Endothelial cell of umbilical vein (primary cell): ENCODE measurements at regions not wholly inside any gene's neighbourhood (a gene's known extent, or its start where the extent isn't known, plus 50 kb on each side); places are given as distances from the start of the nearest gene placed in this dataset.
"Not testable (repeated sequence)": the region's sequence is repeated elsewhere in the genome, so short reads cannot be mapped to it uniquely, and the experiment has no call there.

Experiments
- BruUV-seq: library from RNA; stranded (reverse); fragments of 400-500 nt; replicated peaks from 2 replicates; lab custom pipeline; 2021; lab: Mats Ljungman, UMichigan
- CTCF ChIA-PET: fragments of 300-600, 350-600 bp; sonication (Branson Sonifier 250); formaldehyde crosslinking; loops from one replicate; lab custom pipeline; 2021; ENCODE audit warnings: antibody characterized with exemption, inconsistent platforms; lab: Charles Lee
- POLR2A ChIA-PET: fragments of 300-600, 350-600 bp; sonication (Branson Sonifier 250); formaldehyde crosslinking; loops from one replicate; lab custom pipeline; 2021; ENCODE audit warnings: antibody characterized with exemption, inconsistent platforms; lab: Charles Lee
- DNase-seq: peaks from one replicate; pipeline ENCODE4 v3.0.0-alpha.2; 2011; ENCODE audit warnings: low read depth, low spot score
- FAIRE-seq: peaks from 2 replicates; lab custom pipeline; 2011; peaks lifted over from hg19 to GRCh38; lab: Jason Lieb, UNC
- H2AFZ ChIP-seq: 2 replicates; pipeline ENCODE4 v1.6.0; 2012; ENCODE audit warnings: low read depth, low read length, control low read depth, inconsistent platforms
- H3K27ac ChIP-seq: 2 replicates; pipeline ENCODE4 v1.5.1; 2011; ENCODE audit warnings: low read depth, mild to moderate bottlenecking, control low read depth, low read length, moderate library complexity; ENCODE audit not compliant: insufficient read depth
- H3K27me3 ChIP-seq, 2 experiments: 2 replicates each; pipeline versions ENCODE4 v1.6.0 to v1.6.1; 2011; ENCODE audit warnings: low read length in 2 of 2, mixed read lengths in 1 of 2; ENCODE audit not compliant: control insufficient read depth in 2 of 2, insufficient read depth in 2 of 2
- H3K36me3 ChIP-seq, 2 experiments: 2 replicates in 1 of 2; 3 replicates in 1 of 2; pipeline ENCODE4 v1.5.1; 2011; ENCODE audit warnings: low read length in 2 of 2, mild to moderate bottlenecking in 1 of 2, moderate library complexity in 1 of 2; ENCODE audit not compliant: control insufficient read depth in 2 of 2, insufficient read depth in 2 of 2; ENCODE audit errors: extremely low read depth in 1 of 2
- H3K4me1 ChIP-seq: 3 replicates; pipeline ENCODE4 v1.5.1; 2011; ENCODE audit warnings: mild to moderate bottlenecking, low read length; ENCODE audit not compliant: control insufficient read depth, insufficient read depth; ENCODE audit errors: extremely low read depth
- H3K4me2 ChIP-seq: 2 replicates; pipeline ENCODE4 v1.6.1; 2011; ENCODE audit warnings: low read length, control low read depth, mixed read lengths; ENCODE audit not compliant: insufficient read depth
- H3K4me3 ChIP-seq, 3 experiments: fragments of 200-600 bp in 1 of 3; sonication (generic), shearing (Covaris generic) in 1 of 3; replicated peaks in 1 of 3; 2 replicates each; pipeline ENCODE4 v1.5.1; 2011 to 2016; ENCODE audit warnings: control low read depth in 3 of 3, low read length in 3 of 3, mild to moderate bottlenecking in 2 of 3, inconsistent platforms in 1 of 3, low read depth in 1 of 3, moderate library complexity in 1 of 3; ENCODE audit not compliant: insufficient read depth in 1 of 3
- H3K79me2 ChIP-seq: 2 replicates; pipeline ENCODE4 v1.6.0; 2012; ENCODE audit warnings: low read length, inconsistent platforms; ENCODE audit not compliant: control insufficient read depth, insufficient read depth
- H3K9ac ChIP-seq: replicated peaks from 2 replicates; pipeline ENCODE3; 2011; ENCODE audit warnings: low read length, control low read depth; ENCODE audit not compliant: insufficient read depth; ENCODE audit errors: extremely low read depth
- H3K9me1 ChIP-seq: replicated peaks from 3 replicates; pipeline ENCODE4 v1.6.0; 2011; ENCODE audit warnings: mild to moderate bottlenecking, low read length; ENCODE audit not compliant: control insufficient read depth, insufficient read depth; ENCODE audit errors: extremely low read depth
- H3K9me3 ChIP-seq: replicated peaks from 2 replicates; pipeline ENCODE4 v1.5.1; 2012; ENCODE audit warnings: low read length, inconsistent platforms; ENCODE audit not compliant: control insufficient read depth, insufficient read depth
- H4K20me1 ChIP-seq: replicated peaks from 2 replicates; pipeline ENCODE3; 2011; ENCODE audit warnings: mild to moderate bottlenecking, low read length; ENCODE audit not compliant: control insufficient read depth, insufficient read depth; ENCODE audit errors: extremely low read depth
- EZH2 ChIP-seq: IDR thresholded peaks from 2 replicates; pipeline ENCODE4 v1.6.1; 2012; ENCODE audit warnings: borderline replicate concordance, low read depth, mild to moderate bottlenecking, moderate library complexity, low read length, inconsistent platforms; ENCODE audit not compliant: severe bottlenecking
- JUN ChIP-seq: IDR thresholded peaks from 2 replicates; pipeline ENCODE4 v1.6.1; 2011; ENCODE audit warnings: borderline replicate concordance, low read depth; ENCODE audit not compliant: insufficient read length, insufficient read depth
- POLR2A ChIP-seq: IDR thresholded peaks from 2 replicates; pipeline ENCODE4 v1.6.1; 2012; ENCODE audit warnings: low read depth, mild to moderate bottlenecking, control low read depth, low read length
- dilution Hi-C: fragments of 300-500 bp; cut with MboI; formaldehyde crosslinking; loops from one replicate; pipeline ENCODE4 v1.15.0; 2019; ENCODE audit warnings: low sequenced_read_pairs; ENCODE audit not compliant: extremely low pct_ligation_motif_present
- intact Hi-C: fragments of 100-400 bp; cut with micrococcal nuclease; formaldehyde crosslinking; loops from one replicate; pipeline ENCODE4 v1.10.0; 2022
- TF ChIP-seq, protein P1 (sequence below), 2 donors: IDR thresholded peaks; 1 replicate in 1 of 2; 2 replicates in 1 of 2; pipeline ENCODE4 v1.5.1; 2011; ENCODE audit warnings: low read length in 2 of 2, mild to moderate bottlenecking in 2 of 2, moderate library complexity in 2 of 2, control low read depth in 1 of 2, inconsistent platforms in 1 of 2, low read depth in 1 of 2; ENCODE audit not compliant: insufficient read depth in 1 of 2; ENCODE audit errors: extremely low read depth in 1 of 2
- TF ChIP-seq, protein P2 (sequence below): IDR thresholded peaks from 2 replicates; pipeline ENCODE4 v1.6.1; 2011; ENCODE audit not compliant: insufficient read depth, insufficient read length

- FAIRE-seq: no peak
- CTCF ChIA-PET: no interaction called here
- no peak overlapping the region for H3K9ac ChIP-seq
- DNase-seq: no peak
- POLR2A ChIA-PET: no interaction called here
- no peak overlapping the region for H3K27ac ChIP-seq
- H3K4me1 ChIP-seq: no peaks in the 10 kb centered on the region
- no peaks in the 10 kb centered on the region for H3K27me3 ChIP-seq
- no peak for TF ChIP-seq POLR2A
- TF ChIP-seq, protein P1, sequence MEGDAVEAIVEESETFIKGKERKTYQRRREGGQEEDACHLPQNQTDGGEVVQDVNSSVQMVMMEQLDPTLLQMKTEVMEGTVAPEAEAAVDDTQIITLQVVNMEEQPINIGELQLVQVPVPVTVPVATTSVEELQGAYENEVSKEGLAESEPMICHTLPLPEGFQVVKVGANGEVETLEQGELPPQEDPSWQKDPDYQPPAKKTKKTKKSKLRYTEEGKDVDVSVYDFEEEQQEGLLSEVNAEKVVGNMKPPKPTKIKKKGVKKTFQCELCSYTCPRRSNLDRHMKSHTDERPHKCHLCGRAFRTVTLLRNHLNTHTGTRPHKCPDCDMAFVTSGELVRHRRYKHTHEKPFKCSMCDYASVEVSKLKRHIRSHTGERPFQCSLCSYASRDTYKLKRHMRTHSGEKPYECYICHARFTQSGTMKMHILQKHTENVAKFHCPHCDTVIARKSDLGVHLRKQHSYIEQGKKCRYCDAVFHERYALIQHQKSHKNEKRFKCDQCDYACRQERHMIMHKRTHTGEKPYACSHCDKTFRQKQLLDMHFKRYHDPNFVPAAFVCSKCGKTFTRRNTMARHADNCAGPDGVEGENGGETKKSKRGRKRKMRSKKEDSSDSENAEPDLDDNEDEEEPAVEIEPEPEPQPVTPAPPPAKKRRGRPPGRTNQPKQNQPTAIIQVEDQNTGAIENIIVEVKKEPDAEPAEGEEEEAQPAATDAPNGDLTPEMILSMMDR (IDR thresholded peaks at IDR 0.05; ENCODE audit: extremely low read depth in 1 of 2, insufficient read depth in 1 of 2, low read depth in 1 of 2, low read length in 2 of 2): no peak
- TF ChIP-seq EZH2: no peak
- TF ChIP-seq, protein P2, sequence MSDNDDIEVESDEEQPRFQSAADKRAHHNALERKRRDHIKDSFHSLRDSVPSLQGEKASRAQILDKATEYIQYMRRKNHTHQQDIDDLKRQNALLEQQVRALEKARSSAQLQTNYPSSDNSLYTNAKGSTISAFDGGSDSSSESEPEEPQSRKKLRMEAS: no peak
- TF ChIP-seq JUN: no peak
- no peaks in the 10 kb centered on the region for H3K79me2 ChIP-seq
- no peaks in the 10 kb centered on the region for H4K20me1 ChIP-seq
- H3K9me1 ChIP-seq: no peaks in the 10 kb centered on the region
- dilution Hi-C loops (no loop called here), intact Hi-C loops (no loop called here)
- BruUV-seq: no TSS peak
- no peaks in the 10 kb centered on the region for H3K36me3 ChIP-seq
- H3K4me2 ChIP-seq: no peak overlapping the region
- no peak overlapping the region for H3K4me3 ChIP-seq
- H2AFZ ChIP-seq: no peak overlapping the region
- no peaks in the 10 kb centered on the region for H3K9me3 ChIP-seq
Observed at GRCh38 chr1:56248138-56248537, 331.2 kb downstream of the PLPP3 start.

- H3K9ac ChIP-seq, H3K9me3 ChIP-seq, H2AFZ ChIP-seq, H4K20me1 ChIP-seq, H3K79me2 ChIP-seq, H3K4me2 ChIP-seq, BruUV-seq, POLR2A ChIA-PET, DNase-seq, H3K9me1 ChIP-seq, dilution Hi-C loops, H3K4me1 ChIP-seq, FAIRE-seq, H3K27ac ChIP-seq, intact Hi-C loops, H3K4me3 ChIP-seq, H3K27me3 ChIP-seq, H3K36me3 ChIP-seq: not testable (repeated sequence)
- CTCF ChIA-PET: interaction anchor here (1.3 kb wide), 1 partner anchor 134 kb away, joined by 3 read pairs; no protein-coding TSS in a partner anchor
Observed at GRCh38 chr1:56246726-56247125, 332.6 kb downstream of the PLPP3 start.
